ENCODE measurements at regions not wholly inside any gene's neighbourhood (a gene's known extent, or its start where the extent isn't known, plus 50 kb on each side); places are given as distances from the start of the nearest gene placed in this dataset.

- TF ChIP-seq CTCF (IDR thresholded peaks at IDR 0.05; ENCODE audit: poor library complexity) (no peak), EZH2 (IDR thresholded peaks at IDR 0.05; ENCODE audit: borderline replicate concordance) (no peak)
Observed at GRCh38 chr9:106074006-106074405, 379.7 kb downstream of the TMEM38B start.

Measured in hepatocyte (in vitro differentiated cells).